GM18505 (cell line): ENCODE measurements at regions not wholly inside any gene's neighbourhood (a gene's known extent, or its start where the extent isn't known, plus 50 kb on each side); places are given as distances from the start of the nearest gene placed in this dataset.
"Not testable (repeated sequence)": the region's sequence is repeated elsewhere in the genome, so short reads cannot be mapped to it uniquely, and the experiment has no call there.

Experiments
- ATAC-seq: cut with Tn5 transposase; IDR thresholded peaks from one replicate; pipeline ENCODE4 v1.9.1; 2021; ENCODE audit not compliant: unreplicated experiment
- POLR2A ChIP-seq: IDR thresholded peaks from 4 replicates; pipeline ENCODE4 v1.6.1; 2011; ENCODE audit warnings: borderline replicate concordance; ENCODE audit not compliant: insufficient read depth, insufficient read length; ENCODE audit errors: extremely low read depth

DNA sequence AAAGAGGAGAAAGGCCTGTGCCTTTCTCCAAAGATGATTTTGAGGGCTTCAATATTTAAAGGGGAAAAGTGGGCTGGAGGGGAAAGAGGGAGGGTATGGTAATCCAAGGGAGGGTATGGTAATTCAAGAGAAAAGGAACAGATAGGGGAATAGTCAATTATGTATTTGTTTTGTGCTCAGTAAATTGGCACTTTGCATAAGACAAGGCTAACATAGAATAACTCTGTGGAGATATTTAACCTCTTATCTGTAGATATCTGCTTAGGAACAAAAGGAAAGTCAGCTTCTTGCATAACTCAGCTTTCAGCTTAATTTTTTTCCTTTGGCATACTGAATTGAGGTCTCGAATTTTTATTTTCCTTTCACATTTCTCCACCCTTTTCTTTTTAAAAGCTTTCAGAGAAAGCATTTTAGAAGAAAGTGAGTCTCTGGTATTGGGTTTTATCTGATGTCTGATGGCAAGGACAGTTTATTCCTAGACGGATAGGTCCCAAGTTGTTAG is 119.9 kb upstream of the F3 start:
- ATAC-seq: no peak
- no peak for TF ChIP-seq POLR2A

DNA sequence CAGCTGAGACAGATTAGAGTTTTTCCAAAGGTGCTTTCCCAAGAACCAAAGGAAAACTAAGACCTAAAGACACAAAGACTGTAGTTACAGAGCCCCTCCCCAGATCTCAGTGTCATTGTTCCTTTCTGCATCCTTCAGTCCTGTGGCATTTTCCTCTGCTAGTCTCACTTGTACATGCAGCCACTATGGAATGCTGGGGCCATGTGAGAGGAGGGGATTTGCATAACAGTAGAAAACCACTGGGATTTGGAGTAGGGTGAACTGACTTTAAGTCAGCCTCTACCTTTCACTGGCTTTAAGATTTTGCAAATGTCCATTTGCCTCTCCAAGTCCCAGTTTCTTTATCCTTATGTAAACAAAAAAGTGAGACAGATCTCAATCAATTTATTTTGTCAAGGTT is 119.4 kb upstream of the F3 start:
- ATAC-seq: no peak
- no peak for TF ChIP-seq POLR2A

DNA sequence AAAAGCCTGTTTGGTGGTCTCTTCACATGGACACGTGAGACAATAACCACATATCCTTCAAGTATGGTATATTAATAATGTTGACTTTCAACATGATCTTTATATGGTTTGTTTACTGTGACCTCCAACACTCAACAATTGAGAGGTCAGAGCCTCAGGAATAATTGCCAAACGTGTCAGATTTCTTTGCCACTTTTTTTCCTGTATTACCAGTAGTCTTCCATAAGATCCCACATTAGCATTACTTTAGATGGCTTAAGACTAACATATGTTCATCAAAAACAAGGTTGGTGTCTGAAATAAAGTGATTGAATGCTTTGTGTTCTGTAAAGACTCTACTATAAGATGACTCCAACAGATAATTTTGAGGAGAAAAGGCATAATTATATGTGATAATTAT is 118.7 kb upstream of the F3 start:
- no peak for ATAC-seq
- no peak for TF ChIP-seq POLR2A

DNA sequence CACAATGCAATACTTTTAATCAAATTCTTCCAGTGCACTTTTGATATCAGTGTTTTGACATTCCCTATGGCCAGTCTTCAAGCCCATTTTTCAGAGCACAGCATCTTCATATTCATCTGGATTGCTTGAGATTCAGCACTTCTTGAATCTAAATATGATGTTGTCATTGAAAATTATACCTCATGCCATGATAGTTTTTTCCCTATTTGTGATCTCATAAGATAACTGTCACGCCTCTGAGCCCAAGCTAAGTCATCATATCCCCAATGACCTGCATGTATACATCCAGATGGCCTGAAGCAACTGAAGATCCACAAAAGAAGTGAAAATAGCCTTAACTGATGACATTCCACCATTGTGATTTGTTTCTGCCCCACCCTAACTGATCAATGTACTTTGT is 117.6 kb upstream of the F3 start:
- not testable (repeated sequence) for ATAC-seq

DNA sequence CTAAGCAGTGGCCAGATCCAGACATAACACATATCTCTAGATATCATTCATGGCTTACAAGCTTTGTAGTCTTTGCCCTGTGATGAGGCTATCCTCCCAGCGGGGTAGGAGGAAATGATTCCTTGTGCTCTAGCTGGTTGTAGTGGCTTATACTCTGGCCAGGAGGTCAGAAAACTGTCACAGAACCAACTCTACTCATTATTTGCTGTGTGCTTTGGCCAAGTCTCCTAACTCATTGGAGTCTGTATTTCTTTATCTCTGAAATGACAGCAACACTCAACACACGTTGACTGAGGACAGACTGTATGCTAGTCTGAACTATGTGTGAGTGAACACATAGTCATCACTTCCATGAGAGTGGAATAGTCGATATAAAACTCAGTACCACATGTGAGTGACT is 116.7 kb upstream of the F3 start:
- TF ChIP-seq POLR2A: no peak
- ATAC-seq: no peak

DNA sequence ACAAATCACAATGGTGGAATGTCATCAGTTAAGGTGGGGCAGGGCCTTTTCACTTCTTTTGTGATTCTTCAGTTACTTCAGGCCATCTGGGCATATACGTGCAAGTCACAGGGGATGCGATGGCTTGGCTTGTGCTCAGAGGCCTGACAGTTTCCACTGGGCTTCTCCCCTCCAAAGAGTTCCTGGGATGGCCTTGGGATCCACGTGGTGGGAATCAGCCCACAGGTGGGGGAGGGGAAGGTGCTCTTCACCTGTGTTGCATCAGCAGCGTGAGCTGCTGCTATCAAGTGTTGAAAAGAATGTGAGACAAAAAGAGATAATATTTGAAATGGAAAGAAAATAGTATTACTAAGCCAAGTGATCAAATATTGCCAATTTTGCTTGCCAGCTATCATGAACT is 116.2 kb upstream of the F3 start:
- ATAC-seq: not testable (repeated sequence)

DNA sequence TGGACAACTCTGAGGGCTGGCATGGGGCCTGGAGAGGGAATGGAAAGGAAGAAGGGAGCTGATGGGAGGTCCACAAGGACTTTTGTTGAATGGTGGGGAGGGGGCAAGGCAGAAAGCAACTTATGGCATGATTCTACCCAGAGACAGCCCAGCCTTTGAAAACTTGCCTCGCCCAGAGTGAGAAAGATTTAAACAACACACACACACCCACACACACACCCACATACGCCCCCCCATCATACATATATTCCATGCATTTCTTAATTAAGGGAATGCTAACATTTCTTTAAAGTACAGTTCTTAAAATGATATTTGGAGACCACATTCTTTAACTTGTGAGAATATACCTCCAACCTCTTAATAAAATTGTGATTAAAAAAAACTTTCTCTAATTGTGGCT is 115.4 kb upstream of the F3 start:
- no peak for ATAC-seq
- TF ChIP-seq POLR2A: no peak

DNA sequence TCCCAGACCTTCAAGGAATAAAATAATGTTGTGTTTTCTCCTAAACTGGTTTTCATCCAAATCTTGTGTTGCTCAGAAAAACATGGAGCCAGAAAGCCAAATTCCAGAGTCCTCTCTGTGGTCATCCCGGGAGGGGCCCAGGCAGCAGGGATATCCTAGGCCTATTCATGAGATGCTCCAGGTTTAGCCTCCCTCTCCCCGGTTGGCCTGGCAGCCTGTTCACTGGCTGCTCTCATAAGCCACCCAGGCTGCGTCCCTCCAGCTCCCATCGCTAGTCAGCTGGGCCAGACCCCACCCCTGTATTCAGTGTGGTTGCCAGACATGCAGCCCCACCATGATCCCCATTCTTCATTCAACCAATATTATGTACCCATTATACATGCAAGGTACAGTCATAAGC is 113.4 kb upstream of the F3 start:
- ATAC-seq: no peak
- TF ChIP-seq POLR2A: no peak

DNA sequence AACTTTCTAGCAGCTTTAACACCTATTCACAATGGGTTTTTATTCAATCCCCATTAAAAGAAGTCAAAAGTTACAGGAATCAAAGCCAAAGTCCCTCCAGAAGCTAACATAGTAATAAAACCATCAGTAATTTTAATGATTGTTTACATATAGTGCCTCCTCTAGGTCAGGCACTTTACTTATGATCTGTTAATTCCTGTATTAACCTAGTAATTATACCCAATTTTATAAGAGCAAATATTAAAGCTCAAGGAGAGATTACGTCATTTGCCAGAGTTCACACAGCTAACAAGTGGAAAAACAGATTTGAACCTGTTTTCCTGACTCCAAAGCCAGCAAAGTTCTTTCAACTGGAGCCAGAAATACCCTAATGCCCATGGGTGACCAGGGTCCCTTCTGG is 112.9 kb upstream of the F3 start:
- no peak for ATAC-seq
- TF ChIP-seq POLR2A: no peak

DNA sequence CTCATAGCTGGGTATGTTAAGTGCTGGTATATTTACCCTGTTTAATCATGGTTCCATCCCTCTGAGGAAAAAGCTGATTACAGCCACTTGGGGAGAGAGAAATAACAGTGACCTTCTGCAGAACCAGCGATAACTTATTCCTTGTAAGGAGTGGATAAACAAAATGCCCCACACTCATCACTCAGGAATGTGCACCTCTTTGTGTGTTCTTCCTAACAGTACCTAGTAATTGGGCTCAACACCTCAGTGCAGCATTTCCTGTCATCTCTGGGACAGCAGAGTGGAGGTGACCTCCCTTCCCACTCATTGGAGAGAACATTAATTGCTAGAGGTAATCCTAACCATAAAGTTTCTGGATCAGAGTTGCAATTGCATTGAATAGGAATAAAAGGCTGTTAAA is 112.5 kb upstream of the F3 start:
- no peak for ATAC-seq
- TF ChIP-seq POLR2A: no peak

DNA sequence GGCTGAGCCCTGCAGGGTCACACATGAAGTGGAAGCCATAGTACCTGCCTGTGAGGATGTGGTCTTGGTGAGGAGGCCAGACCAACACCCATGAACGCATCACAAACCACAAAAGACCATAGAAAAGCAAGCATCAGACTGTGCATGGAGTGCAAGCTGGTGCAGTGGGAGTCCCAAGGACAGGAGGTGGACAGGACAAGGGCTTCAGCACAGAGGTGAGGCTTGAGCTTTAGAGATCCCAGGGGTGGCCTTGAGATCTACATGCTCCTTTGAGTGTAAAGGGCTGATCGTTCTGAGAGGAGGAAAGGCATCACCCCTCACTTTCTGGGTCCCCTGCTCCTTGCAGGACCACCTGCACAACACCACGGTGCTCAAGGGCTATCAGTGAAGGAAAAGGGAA is 111.9 kb upstream of the F3 start:
- no peak for TF ChIP-seq POLR2A
- no peak for ATAC-seq

DNA sequence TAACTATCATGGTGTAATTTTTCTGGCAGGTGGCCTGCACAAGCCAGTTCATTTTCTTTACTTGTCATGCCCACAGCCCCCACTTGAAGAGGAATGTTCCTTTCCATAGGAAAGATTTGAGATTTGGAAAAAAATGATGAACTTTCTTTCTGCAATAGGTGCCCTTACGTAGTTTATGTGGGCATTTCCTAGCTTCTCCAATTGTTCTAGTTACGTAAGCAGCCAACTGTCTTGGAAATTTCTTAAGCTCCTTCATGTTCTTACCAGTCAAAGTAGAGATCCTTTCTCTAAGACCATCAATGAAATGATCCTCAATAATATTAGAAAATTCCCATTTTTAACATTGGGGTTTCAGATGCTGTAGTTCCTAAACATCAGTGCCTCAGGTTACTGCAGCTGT is 109.5 kb upstream of the F3 start:
- no peak for ATAC-seq
- no peak for TF ChIP-seq POLR2A

DNA sequence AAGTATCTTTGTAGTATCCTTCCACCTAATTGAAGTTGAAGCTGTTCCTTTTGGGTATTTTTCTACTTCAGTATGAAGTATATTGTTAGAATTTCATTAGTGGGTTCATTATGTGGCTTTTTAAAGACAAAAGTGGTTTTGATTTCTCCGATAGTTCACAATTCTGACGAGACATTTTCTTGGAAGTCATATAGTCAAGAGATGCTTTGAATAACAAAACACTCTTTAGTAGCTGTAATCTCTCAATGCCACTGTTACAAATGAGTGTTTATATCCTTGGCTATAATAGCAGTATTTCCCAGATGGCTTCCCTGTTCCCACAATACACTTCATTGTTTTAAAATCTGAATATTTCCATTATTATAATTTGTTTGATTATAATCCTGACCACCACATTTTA is 108.7 kb upstream of the F3 start:
- ATAC-seq: no peak
- no peak for TF ChIP-seq POLR2A

DNA sequence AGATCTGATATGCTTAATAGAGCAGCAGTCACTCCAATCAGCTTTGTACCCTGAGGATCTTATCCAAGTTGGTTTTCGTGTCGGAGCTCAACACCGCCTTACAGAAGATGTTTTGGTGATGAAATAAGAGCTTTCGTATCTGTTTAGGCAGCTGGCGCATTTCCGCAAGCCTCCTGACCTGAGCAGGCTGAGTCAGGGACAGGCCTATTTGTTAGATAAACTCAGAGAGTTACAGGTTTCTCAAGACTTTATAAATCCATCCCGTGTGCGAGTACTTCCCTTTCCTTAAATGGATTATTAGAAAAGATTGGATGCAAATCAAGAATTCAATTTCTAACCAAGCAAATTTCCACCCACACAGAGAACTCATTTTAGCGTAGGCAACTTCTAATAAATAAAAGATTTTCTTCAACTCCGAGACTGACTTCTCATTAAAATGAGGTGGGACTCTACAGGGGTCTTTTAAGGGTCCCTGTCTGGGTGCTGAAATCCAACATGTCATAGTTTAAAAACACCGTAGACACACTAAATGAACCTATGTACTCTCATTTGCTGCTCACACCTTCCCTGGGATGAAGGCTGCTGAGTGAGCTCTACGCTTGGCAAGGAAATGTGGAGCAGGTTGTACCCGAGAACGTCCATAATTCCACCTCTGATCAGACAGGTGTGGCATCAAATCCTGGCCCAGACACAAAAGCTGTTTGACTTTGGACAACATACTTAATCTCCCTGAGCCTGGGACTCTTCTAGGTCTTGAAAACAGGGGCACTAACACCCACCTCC is 106.9 kb upstream of the F3 start:
- ATAC-seq: no peak
- TF ChIP-seq POLR2A: no peak
